ENCODE measurements at regions not wholly inside any gene's neighbourhood (a gene's known extent, or its start where the extent isn't known, plus 50 kb on each side); places are given as distances from the start of the nearest gene placed in this dataset.
A peak's percentile ranks its signal among the peaks of the same experiment; 100 is the strongest.

DNA sequence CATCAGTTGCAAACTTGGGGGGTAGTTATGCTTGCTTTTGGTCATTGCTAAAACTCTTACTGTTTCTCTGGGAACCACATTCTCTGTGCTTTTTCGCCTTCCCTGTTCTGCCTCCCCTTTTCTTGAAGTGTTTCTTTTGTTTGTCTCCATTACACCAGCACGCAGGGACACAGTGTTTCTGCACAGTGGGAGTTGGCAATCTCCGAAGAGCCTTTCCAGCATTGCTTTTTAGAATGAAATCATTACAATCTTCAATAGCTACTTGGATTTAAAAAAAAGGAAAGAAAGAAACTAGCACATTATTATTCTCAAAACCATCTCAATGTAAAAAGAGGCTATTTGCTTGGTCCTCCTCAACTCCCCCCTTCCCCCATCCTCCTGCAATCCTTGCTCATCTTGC is 536.7 kb upstream of the MMS22L start:
- Histone ChIP-seq H3K27ac (ENCODE audit: insufficient read depth, low read length, poor library complexity, severe bottlenecking) (no peak overlapping the region), H3K4me1 (ENCODE audit: control insufficient read depth, insufficient read depth, low read length, poor library complexity, severe bottlenecking) (no peaks in the 10 kb centered on the region), H3K4me3 (ENCODE audit: low read depth, low read length) (no peak overlapping the region), H3K27me3 (ENCODE audit: control insufficient read depth, insufficient read depth, low read length) (no peaks in the 10 kb centered on the region), H3K9me3 (ENCODE audit: control insufficient read depth in 2 of 2, low read length in 2 of 2) (no peaks in the 10 kb centered on the region), H3K36me3 (ENCODE audit: control insufficient read depth, insufficient read depth, low read length) (no peaks in the 10 kb centered on the region)
- Mint-ChIP-seq H3K4me1 (no peaks in the 10 kb centered on the region), H3K9me3 (peaks cover 0 to 3% (median 0%) of the 10 kb centered on the region in 7 donors), H3K27ac (no peak overlapping the region), H3K4me3 (no peak overlapping the region), H3K27me3 (no peaks in the 10 kb centered on the region), H3K36me3 (no peaks in the 10 kb centered on the region)
- no peak for DNase-seq
- ATAC-seq (ENCODE audit: low read depth in 2 of 2) = no peak

DNA sequence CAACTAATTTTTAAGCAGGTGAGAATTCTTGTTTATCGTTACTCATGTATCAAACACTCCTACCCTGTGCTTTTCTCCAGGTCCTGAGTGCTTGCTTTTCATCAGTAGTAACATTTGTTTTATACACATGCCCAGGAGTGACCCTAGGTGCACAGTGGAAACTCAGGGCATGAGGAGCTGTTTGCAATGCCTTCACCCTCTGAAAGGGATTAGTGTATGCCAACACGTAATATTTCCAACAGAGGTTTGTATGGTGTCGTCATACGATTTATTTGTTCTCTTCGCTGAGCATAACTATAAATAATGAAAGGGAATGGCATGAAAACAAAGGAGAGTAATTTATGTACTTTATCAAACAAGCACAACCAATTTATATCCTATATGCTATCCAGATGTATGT is 537.4 kb upstream of the MMS22L start:
- H3K4me1 ChIP-seq (ENCODE audit: control insufficient read depth, insufficient read depth, low read length, poor library complexity, severe bottlenecking) = no peaks in the 10 kb centered on the region

DNA sequence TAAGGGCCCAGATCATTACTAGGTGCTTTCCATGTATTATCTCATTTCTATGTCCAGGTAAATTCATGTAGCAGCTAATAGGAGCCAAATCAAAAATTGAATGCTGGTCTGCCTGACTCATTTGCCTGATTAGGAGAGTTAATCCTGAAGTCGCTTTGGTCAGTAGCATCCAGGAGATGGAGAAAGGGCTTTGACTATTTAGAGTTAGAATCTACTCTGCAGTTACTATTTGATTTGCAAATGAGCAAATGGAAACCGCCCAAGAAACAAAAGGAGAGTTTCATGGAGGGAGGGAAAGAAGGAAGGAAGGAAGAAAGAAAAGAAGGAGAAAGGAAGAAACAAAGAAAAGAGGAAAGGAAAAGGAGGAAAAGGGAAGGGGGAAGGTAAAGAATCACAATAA is 539.6 kb upstream of the MMS22L start:
- Mint-ChIP-seq H3K36me3 (no peaks in the 10 kb centered on the region), H3K27ac (peak overlapping the region in 1 of 3 donors; percentile 50), H3K27me3 (no peaks in the 10 kb centered on the region), H3K9me3 (peaks cover 0 to 4% (median 2%) of the 10 kb centered on the region in 7 donors), H3K4me3 (no peak overlapping the region), H3K4me1 (no peaks in the 10 kb centered on the region)
- Histone ChIP-seq H3K27ac (ENCODE audit: insufficient read depth, low read length, poor library complexity, severe bottlenecking) (no peak overlapping the region), H3K4me1 (ENCODE audit: control insufficient read depth, insufficient read depth, low read length, poor library complexity, severe bottlenecking) (no peaks in the 10 kb centered on the region), H3K27me3 (ENCODE audit: control insufficient read depth, insufficient read depth, low read length) (no peaks in the 10 kb centered on the region), H3K36me3 (ENCODE audit: control insufficient read depth, insufficient read depth, low read length) (no peaks in the 10 kb centered on the region), H3K9me3 (ENCODE audit: control insufficient read depth in 2 of 2, low read length in 2 of 2) (no peaks in the 10 kb centered on the region), H3K4me3 (ENCODE audit: low read depth, low read length) (no peak overlapping the region)
- DNase-seq (no peak), ATAC-seq (ENCODE audit: low read depth in 2 of 2) (no peak)

More for the DNA sequence above, 537.4 kb upstream of the MMS22L start:
- H3K36me3 Mint-ChIP-seq = no peaks in the 10 kb centered on the region
- no peak for ATAC-seq (ENCODE audit: low read depth in 2 of 2)
- no peaks in the 10 kb centered on the region for H3K4me1 Mint-ChIP-seq
- no peak for DNase-seq
- H3K27me3 Mint-ChIP-seq = no peaks in the 10 kb centered on the region
- no peak overlapping the region for H3K27ac Mint-ChIP-seq
- Histone ChIP-seq H3K36me3 (ENCODE audit: control insufficient read depth, insufficient read depth, low read length) (no peaks in the 10 kb centered on the region), H3K27me3 (ENCODE audit: control insufficient read depth, insufficient read depth, low read length) (no peaks in the 10 kb centered on the region), H3K9me3 (ENCODE audit: control insufficient read depth in 2 of 2, low read length in 2 of 2) (no peaks in the 10 kb centered on the region), H3K27ac (ENCODE audit: insufficient read depth, low read length, poor library complexity, severe bottlenecking) (no peak overlapping the region), H3K4me3 (ENCODE audit: low read depth, low read length) (no peak overlapping the region)
- peaks cover 0 to 4% (median 2%) of the 10 kb centered on the region in 7 donors for H3K9me3 Mint-ChIP-seq
- H3K4me3 Mint-ChIP-seq = no peak overlapping the region

DNA sequence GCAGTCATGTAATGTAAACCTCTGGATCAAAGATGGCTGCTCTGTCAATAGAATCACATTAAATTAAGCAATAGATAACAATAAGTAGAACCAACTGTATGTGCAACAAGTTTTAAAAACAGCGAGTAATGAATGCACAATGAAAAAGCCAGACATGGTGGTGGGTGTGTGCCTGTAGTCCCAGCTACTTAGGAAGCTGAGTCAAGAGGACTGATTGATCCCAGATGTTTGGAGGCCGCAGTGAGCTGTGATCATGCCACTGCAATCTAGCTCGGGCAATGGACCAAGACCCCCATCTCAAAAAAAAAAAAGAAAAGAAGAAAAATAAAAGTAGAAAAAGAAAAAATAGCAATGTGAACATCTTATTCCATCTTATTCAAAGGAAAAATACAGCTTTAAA is 558.7 kb upstream of the MMS22L start:
- Histone ChIP-seq H3K27ac (ENCODE audit: insufficient read depth, low read length, poor library complexity, severe bottlenecking) (no peak overlapping the region), H3K27me3 (ENCODE audit: control insufficient read depth, insufficient read depth, low read length) (no peaks in the 10 kb centered on the region), H3K4me3 (ENCODE audit: low read depth, low read length) (no peak overlapping the region), H3K36me3 (ENCODE audit: control insufficient read depth, insufficient read depth, low read length) (no peaks in the 10 kb centered on the region), H3K9me3 (ENCODE audit: control insufficient read depth in 2 of 2, low read length in 2 of 2) (no peaks in the 10 kb centered on the region), H3K4me1 (ENCODE audit: control insufficient read depth, insufficient read depth, low read length, poor library complexity, severe bottlenecking) (no peaks in the 10 kb centered on the region)
- ATAC-seq (ENCODE audit: low read depth in 2 of 2) (no peak), DNase-seq (no peak)
- Mint-ChIP-seq H3K4me1 (no peaks in the 10 kb centered on the region), H3K27ac (no peak overlapping the region), H3K27me3 (no peaks in the 10 kb centered on the region), H3K4me3 (no peak overlapping the region), H3K9me3 (peaks cover 0 to 14% (median 3%) of the 10 kb centered on the region in 7 donors), H3K36me3 (no peaks in the 10 kb centered on the region)

DNA sequence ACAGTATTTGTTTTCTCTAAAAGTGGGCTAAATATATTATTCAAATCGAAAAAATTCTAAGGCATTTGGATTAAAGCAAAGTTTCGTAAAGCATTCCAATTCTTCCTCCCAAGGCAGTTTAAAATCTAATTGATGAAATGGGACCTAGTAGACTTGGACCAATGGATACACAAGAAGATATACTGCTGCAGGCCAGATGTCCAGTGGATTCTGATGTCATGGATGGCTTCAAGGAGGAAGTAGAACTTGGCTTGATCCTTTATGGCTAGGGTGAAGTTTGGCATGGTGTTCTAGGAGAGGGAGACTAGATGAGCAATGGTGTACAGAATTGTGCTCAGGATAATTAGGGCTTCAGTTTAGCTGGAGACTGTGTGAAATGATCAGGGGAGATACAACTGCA is 559.5 kb upstream of the MMS22L start:
- Mint-ChIP-seq H3K4me1 (no peaks in the 10 kb centered on the region), H3K4me3 (no peak overlapping the region), H3K9me3 (peaks cover 0 to 11% (median 2%) of the 10 kb centered on the region in 7 donors), H3K27ac (no peak overlapping the region), H3K36me3 (no peaks in the 10 kb centered on the region), H3K27me3 (no peaks in the 10 kb centered on the region)
- no peaks in the 10 kb centered on the region for H3K36me3 ChIP-seq (ENCODE audit: control insufficient read depth, insufficient read depth, low read length)
- no peak overlapping the region for H3K27ac ChIP-seq (ENCODE audit: insufficient read depth, low read length, poor library complexity, severe bottlenecking)
- H3K4me1 ChIP-seq (ENCODE audit: control insufficient read depth, insufficient read depth, low read length, poor library complexity, severe bottlenecking) = no peaks in the 10 kb centered on the region
- DNase-seq (no peak), ATAC-seq (ENCODE audit: low read depth in 2 of 2) (no peak)
- no peaks in the 10 kb centered on the region for H3K27me3 ChIP-seq (ENCODE audit: control insufficient read depth, insufficient read depth, low read length)
- no peak overlapping the region for H3K4me3 ChIP-seq (ENCODE audit: low read depth, low read length)
- H3K9me3 ChIP-seq (ENCODE audit: control insufficient read depth in 2 of 2, low read length in 2 of 2) = no peaks in the 10 kb centered on the region

DNA sequence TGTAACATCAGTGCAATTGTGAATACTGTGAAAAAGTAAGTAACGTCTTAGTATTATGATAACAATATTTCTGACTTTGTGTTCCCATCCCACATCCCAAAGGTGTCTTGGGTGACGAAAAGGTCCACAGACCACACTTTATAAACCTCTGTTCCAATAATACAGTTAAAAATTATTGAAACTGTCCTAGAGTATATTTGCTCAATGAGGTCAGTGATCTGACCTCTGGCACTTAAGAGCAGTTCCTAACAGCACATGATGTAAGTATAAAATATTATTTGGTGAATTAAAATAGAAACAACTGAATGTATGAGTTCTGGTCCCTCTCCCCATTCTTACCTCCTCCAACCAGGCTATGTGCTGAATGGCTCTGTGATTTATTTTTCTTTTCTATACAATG is 566.4 kb upstream of the MMS22L start:
- H3K36me3 Mint-ChIP-seq = no peaks in the 10 kb centered on the region
- no peaks in the 10 kb centered on the region for H3K27me3 Mint-ChIP-seq
- Histone ChIP-seq H3K27me3 (ENCODE audit: control insufficient read depth, insufficient read depth, low read length) (no peaks in the 10 kb centered on the region), H3K36me3 (ENCODE audit: control insufficient read depth, insufficient read depth, low read length) (no peaks in the 10 kb centered on the region), H3K27ac (ENCODE audit: insufficient read depth, low read length, poor library complexity, severe bottlenecking) (no peak overlapping the region), H3K4me1 (ENCODE audit: control insufficient read depth, insufficient read depth, low read length, poor library complexity, severe bottlenecking) (no peaks in the 10 kb centered on the region), H3K9me3 (ENCODE audit: control insufficient read depth in 2 of 2, low read length in 2 of 2) (no peaks in the 10 kb centered on the region), H3K4me3 (ENCODE audit: low read depth, low read length) (no peak overlapping the region)
- no peak overlapping the region for H3K4me3 Mint-ChIP-seq
- ATAC-seq (ENCODE audit: low read depth in 2 of 2) = no peak
- H3K4me1 Mint-ChIP-seq = no peaks in the 10 kb centered on the region
- no peak overlapping the region for H3K27ac Mint-ChIP-seq
- peaks cover 0 to 7% (median 2%) of the 10 kb centered on the region in 7 donors for H3K9me3 Mint-ChIP-seq
- DNase-seq = no peak

DNA sequence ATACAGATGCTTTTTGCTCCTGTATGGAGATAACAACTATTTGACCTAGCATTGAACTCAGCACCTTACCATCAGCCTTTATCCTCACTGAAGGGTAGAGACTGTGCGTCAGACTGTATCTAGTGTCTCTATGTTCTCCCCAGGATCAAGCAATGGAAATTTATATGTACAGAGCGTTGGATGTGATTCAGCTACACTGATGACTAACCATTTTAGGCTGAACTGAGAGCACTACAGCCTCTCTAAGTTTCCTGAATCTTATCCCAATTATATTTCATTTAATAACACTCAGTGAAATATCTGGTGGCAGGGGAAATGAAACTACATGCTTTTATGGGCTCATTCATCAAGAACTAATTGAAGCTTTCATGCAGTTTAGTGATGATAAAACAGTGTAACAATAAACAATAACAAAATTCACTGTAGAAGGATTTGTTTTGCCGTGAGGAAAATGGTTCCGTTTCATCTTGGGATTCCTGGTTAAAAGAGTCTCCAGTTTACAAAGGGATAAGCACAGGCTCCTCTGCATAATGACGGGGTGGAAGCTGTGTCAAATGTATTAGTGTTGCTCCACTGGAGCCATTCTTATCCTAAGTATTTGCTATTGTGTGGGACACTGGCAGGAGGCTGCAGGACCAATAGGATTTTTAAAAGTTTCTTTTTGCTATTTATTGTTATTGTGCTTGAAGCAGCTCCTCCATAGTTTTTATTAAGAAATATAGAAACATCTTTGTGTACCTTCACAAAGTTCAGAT is 567.6 kb upstream of the MMS22L start:
- H3K36me3 Mint-ChIP-seq = no peaks in the 10 kb centered on the region
- ATAC-seq (ENCODE audit: low read depth in 2 of 2) = no peak
- no peak overlapping the region for H3K27ac Mint-ChIP-seq
- no peaks in the 10 kb centered on the region for H3K27me3 Mint-ChIP-seq
- Histone ChIP-seq H3K27ac (ENCODE audit: insufficient read depth, low read length, poor library complexity, severe bottlenecking) (no peak overlapping the region), H3K36me3 (ENCODE audit: control insufficient read depth, insufficient read depth, low read length) (no peaks in the 10 kb centered on the region), H3K4me3 (ENCODE audit: low read depth, low read length) (no peak overlapping the region), H3K4me1 (ENCODE audit: control insufficient read depth, insufficient read depth, low read length, poor library complexity, severe bottlenecking) (no peaks in the 10 kb centered on the region), H3K9me3 (ENCODE audit: control insufficient read depth in 2 of 2, low read length in 2 of 2) (no peaks in the 10 kb centered on the region), H3K27me3 (ENCODE audit: control insufficient read depth, insufficient read depth, low read length) (no peaks in the 10 kb centered on the region)
- H3K4me1 Mint-ChIP-seq = no peaks in the 10 kb centered on the region
- no peak overlapping the region for H3K4me3 Mint-ChIP-seq
- peaks cover 0 to 5% (median 0%) of the 10 kb centered on the region in 7 donors for H3K9me3 Mint-ChIP-seq
- DNase-seq = no peak

DNA sequence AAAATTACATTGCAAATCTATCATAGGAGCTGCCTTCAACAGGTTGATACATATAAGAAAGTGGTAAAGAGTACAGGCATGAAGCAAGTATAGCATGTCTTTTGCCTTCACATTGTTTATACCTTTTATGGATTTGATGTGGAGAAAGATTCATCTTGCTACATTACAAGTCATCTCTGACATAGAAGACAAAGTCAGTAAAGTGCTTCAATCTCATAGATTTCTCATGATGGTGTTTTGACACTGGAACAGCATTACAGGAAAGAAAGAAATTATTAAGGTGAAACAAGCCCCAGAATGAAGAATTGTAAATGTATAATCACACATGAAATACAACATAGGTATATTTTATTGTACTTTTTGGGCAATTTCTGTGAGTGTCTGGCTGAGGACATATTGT is 580.7 kb upstream of the MMS22L start:
- H3K4me1 Mint-ChIP-seq = no peaks in the 10 kb centered on the region
- H3K36me3 Mint-ChIP-seq = no peaks in the 10 kb centered on the region
- Histone ChIP-seq H3K9me3 (ENCODE audit: control insufficient read depth in 2 of 2, low read length in 2 of 2) (no peaks in the 10 kb centered on the region), H3K27ac (ENCODE audit: insufficient read depth, low read length, poor library complexity, severe bottlenecking) (no peak overlapping the region), H3K4me1 (ENCODE audit: control insufficient read depth, insufficient read depth, low read length, poor library complexity, severe bottlenecking) (no peaks in the 10 kb centered on the region), H3K4me3 (ENCODE audit: low read depth, low read length) (no peak overlapping the region), H3K27me3 (ENCODE audit: control insufficient read depth, insufficient read depth, low read length) (no peaks in the 10 kb centered on the region), H3K36me3 (ENCODE audit: control insufficient read depth, insufficient read depth, low read length) (no peaks in the 10 kb centered on the region)
- ATAC-seq (ENCODE audit: low read depth in 2 of 2) = no peak
- H3K27me3 Mint-ChIP-seq = no peaks in the 10 kb centered on the region
- H3K9me3 Mint-ChIP-seq = peaks cover 0 to 1% (median 0%) of the 10 kb centered on the region in 7 donors
- H3K27ac Mint-ChIP-seq = no peak overlapping the region
- no peak overlapping the region for H3K4me3 Mint-ChIP-seq
- no peak for DNase-seq

All from CD4-positive, CD25-positive, alpha-beta regulatory T cell (primary cell).